B cell (primary cell): ENCODE measurements at regions not wholly inside any gene's neighbourhood (a gene's known extent, or its start where the extent isn't known, plus 50 kb on each side); places are given as distances from the start of the nearest gene placed in this dataset.

Source experiments
- ATAC-seq: fragments of 200-7000 bp; cut with Tn5 transposase; one replicate; pipeline ENCODE4 v1.10.0; 2021; ENCODE audit warnings: low read depth, mild to moderate bottlenecking, moderate number of reproducible peaks, moderate library complexity
- CTCF ChIA-PET: fragments of 350-600 bp; sonication (Branson Sonifier 250); formaldehyde crosslinking; loops from one replicate; lab custom pipeline; 2021; ENCODE audit warnings: antibody characterized with exemption, inconsistent platforms; lab: Charles Lee
- POLR2A ChIA-PET: fragments of 350-600 bp; sonication (Branson Sonifier 250); formaldehyde crosslinking; loops from one replicate; lab custom pipeline; 2021; ENCODE audit warnings: antibody characterized with exemption; lab: Charles Lee
- DNase-seq: peaks from one replicate; pipeline ENCODE4 v3.0.0; 2013
- H2AFZ ChIP-seq: 2 replicates; pipeline ENCODE4 v1.6.1; 2012; ENCODE audit warnings: mild to moderate bottlenecking, low read depth, low read length; ENCODE audit not compliant: insufficient read depth, poor library complexity, severe bottlenecking
- H3K27ac ChIP-seq, 2 donors: 1 replicate in 1 of 2; 2 replicates in 1 of 2; pipeline ENCODE4 v1.5.1; 2012 to 2013; ENCODE audit warnings: low read length in 2 of 2, mild to moderate bottlenecking in 2 of 2, moderate library complexity in 1 of 2
- H3K27me3 ChIP-seq, 4 experiments: fragments of 200-600 bp in 1 of 4; sonication (generic) in 1 of 4; replicated peaks in 1 of 4; 1 replicate in 2 of 4; 2 replicates in 2 of 4; pipeline versions ENCODE4 v1.6.1 to v1.7.0; 2013 to 2016; ENCODE audit warnings: low read length in 3 of 4, mild to moderate bottlenecking in 2 of 4, mixed read lengths in 1 of 4, moderate library complexity in 1 of 4; ENCODE audit not compliant: insufficient read depth in 4 of 4, control insufficient read depth in 3 of 4; ENCODE audit errors: control extremely low read depth in 1 of 4
- H3K36me3 ChIP-seq, 2 experiments: replicated peaks in 1 of 2; 1 replicate in 1 of 2; 2 replicates in 1 of 2; pipeline versions ENCODE4 v1.6.1 to v1.7.1; 2013; ENCODE audit warnings: low read length in 1 of 2; ENCODE audit not compliant: insufficient read depth in 2 of 2, control insufficient read depth in 1 of 2; ENCODE audit errors: control extremely low read depth in 1 of 2, extremely low read depth in 1 of 2
- H3K4me1 ChIP-seq, 2 donors: fragments of 200-600 bp in 1 of 2; sonication (generic) in 1 of 2; 1 replicate in 1 of 2; 2 replicates in 1 of 2; pipeline versions ENCODE4 v1.5.1 to v1.6.1; 2013 to 2017; ENCODE audit warnings: low read length in 2 of 2; ENCODE audit not compliant: control insufficient read depth in 2 of 2, insufficient read depth in 2 of 2
- H3K4me2 ChIP-seq: replicated peaks from 2 replicates; pipeline ENCODE3; 2012; ENCODE audit warnings: mild to moderate bottlenecking, low read depth, low read length; ENCODE audit not compliant: poor library complexity, severe bottlenecking
- H3K4me3 ChIP-seq, 5 experiments: fragments of 200-600 bp in 1 of 5; sonication (generic) in 1 of 5; 1 replicate in 3 of 5; 2 replicates in 2 of 5; pipeline versions ENCODE4 v1.5.1 to v1.7.0; 2011 to 2016; ENCODE audit warnings: low read length in 4 of 5, mild to moderate bottlenecking in 4 of 5, low read depth in 2 of 5, control low read depth in 1 of 5, moderate library complexity in 1 of 5; ENCODE audit not compliant: insufficient read depth in 1 of 5; ENCODE audit errors: control extremely low read depth in 1 of 5, extremely low read depth in 1 of 5
- H3K79me2 ChIP-seq: fragments of 200-600 bp; sonication (generic); one replicate; pipeline ENCODE4 v1.6.0; 2016; ENCODE audit warnings: low read length; ENCODE audit not compliant: control insufficient read depth, insufficient read depth
- H3K9ac ChIP-seq: fragments of 200-600 bp; sonication (generic); 2 replicates; pipeline ENCODE4 v1.6.1; 2017; ENCODE audit warnings: mild to moderate bottlenecking, low read length, moderate library complexity
- H3K9me3 ChIP-seq, 3 donors: one replicate each; pipeline versions ENCODE4 v1.6.1 to v1.7.1; 2013; ENCODE audit warnings: low read length in 2 of 3; ENCODE audit not compliant: control insufficient read depth in 2 of 3, insufficient read depth in 1 of 3; ENCODE audit errors: control extremely low read depth in 1 of 3
- H4K20me1 ChIP-seq: 2 replicates; pipeline ENCODE4 v1.6.0; 2012; ENCODE audit warnings: mild to moderate bottlenecking, low read length; ENCODE audit not compliant: insufficient read depth, control insufficient read depth, poor library complexity, severe bottlenecking
- H3K27ac Mint-ChIP-seq: one replicate; pipeline ENCODE4 v1.8.0; 2021; ENCODE audit warnings: mixed read lengths
- H3K27me3 Mint-ChIP-seq: one replicate; pipeline ENCODE4 v1.8.0; 2021; ENCODE audit warnings: mixed read lengths
- H3K4me1 Mint-ChIP-seq: one replicate; pipeline ENCODE4 v1.8.0; 2021; ENCODE audit warnings: mixed read lengths
- H3K4me3 Mint-ChIP-seq: one replicate; pipeline ENCODE4 v1.8.0; 2021; ENCODE audit warnings: mixed read lengths
- H3K9me3 Mint-ChIP-seq: one replicate; pipeline ENCODE4 v1.8.0; 2022; ENCODE audit warnings: mixed read lengths; ENCODE audit not compliant: insufficient read depth
- EZH2 ChIP-seq: IDR thresholded peaks from 2 replicates; pipeline ENCODE4 v1.6.1; 2012; ENCODE audit warnings: borderline replicate concordance, low read depth, mild to moderate bottlenecking, moderate library complexity, low read length; ENCODE audit not compliant: insufficient read depth, poor library complexity, severe bottlenecking
- WGBS: methylation state at CpG from one replicate; pipeline ENCODE4 v1.1.5; 2013; ENCODE audit warnings: missing lambda C conversion rate; ENCODE audit not compliant: insufficient coverage; 5-methylcytosine and 5-hydroxymethylcytosine counted together
- intact Hi-C: fragments of 100-400 bp; cut with micrococcal nuclease; formaldehyde crosslinking; loops from one replicate; pipeline ENCODE4 v1.10.0; 2022
- TF ChIP-seq, protein P1 (sequence below): fragments of 200-600 bp; IDR thresholded peaks from one replicate; pipeline ENCODE4 v1.8.0; 2022; ENCODE audit warnings: antibody characterized with exemption, mild to moderate bottlenecking

DNA sequence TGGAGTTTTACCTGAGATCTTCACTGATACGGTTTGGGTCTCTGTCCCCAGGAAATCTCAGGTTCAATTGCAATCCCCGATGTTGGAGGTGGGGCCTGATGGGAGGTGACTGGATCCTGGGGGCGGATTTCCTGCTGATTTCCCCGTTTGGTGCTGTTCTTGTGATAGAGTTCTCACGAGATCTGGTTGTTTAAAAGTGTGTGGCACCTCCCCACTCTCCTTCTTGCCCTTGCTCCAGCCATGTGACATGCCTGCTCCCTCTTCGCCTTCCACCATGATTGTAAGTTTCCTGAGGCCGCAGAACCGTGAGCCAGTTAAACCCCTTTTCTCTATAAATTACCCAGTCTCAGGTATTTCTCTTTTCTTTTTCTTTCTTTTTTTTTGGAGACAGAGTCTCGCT lies 126.4 kb upstream of the SLC45A1 start:
- 93% methylated on average over 5 of the region's 9 CpGs for WGBS
- Mint-ChIP-seq H3K9me3 (no peaks in the 10 kb centered on the region), H3K27ac (no peak overlapping the region), H3K4me3 (no peak overlapping the region), H3K4me1 (no peaks in the 10 kb centered on the region), H3K27me3 (peaks cover 19% of the 10 kb centered on the region)
- CTCF ChIA-PET = no interaction called here
- Histone ChIP-seq H2AFZ (no peak overlapping the region), H3K4me1 (no peaks in the 10 kb centered on the region), H3K9me3 (no peaks in the 10 kb centered on the region), H3K36me3 (no peaks in the 10 kb centered on the region), H3K9ac (no peak overlapping the region), H3K4me2 (no peak overlapping the region), H3K79me2 (no peaks in the 10 kb centered on the region), H3K27ac (no peak overlapping the region), H3K27me3 (peaks cover 0 to 1% (median 0%) of the 10 kb centered on the region in 4 experiments), H4K20me1 (no peaks in the 10 kb centered on the region), H3K4me3 (no peak overlapping the region)
- TF ChIP-seq EZH2 = no peak
- TF ChIP-seq, protein P1, sequence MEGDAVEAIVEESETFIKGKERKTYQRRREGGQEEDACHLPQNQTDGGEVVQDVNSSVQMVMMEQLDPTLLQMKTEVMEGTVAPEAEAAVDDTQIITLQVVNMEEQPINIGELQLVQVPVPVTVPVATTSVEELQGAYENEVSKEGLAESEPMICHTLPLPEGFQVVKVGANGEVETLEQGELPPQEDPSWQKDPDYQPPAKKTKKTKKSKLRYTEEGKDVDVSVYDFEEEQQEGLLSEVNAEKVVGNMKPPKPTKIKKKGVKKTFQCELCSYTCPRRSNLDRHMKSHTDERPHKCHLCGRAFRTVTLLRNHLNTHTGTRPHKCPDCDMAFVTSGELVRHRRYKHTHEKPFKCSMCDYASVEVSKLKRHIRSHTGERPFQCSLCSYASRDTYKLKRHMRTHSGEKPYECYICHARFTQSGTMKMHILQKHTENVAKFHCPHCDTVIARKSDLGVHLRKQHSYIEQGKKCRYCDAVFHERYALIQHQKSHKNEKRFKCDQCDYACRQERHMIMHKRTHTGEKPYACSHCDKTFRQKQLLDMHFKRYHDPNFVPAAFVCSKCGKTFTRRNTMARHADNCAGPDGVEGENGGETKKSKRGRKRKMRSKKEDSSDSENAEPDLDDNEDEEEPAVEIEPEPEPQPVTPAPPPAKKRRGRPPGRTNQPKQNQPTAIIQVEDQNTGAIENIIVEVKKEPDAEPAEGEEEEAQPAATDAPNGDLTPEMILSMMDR = no peak
- intact Hi-C loops = no loop called here
- no peak for DNase-seq
- POLR2A ChIA-PET = no interaction called here
- no peak for ATAC-seq

DNA sequence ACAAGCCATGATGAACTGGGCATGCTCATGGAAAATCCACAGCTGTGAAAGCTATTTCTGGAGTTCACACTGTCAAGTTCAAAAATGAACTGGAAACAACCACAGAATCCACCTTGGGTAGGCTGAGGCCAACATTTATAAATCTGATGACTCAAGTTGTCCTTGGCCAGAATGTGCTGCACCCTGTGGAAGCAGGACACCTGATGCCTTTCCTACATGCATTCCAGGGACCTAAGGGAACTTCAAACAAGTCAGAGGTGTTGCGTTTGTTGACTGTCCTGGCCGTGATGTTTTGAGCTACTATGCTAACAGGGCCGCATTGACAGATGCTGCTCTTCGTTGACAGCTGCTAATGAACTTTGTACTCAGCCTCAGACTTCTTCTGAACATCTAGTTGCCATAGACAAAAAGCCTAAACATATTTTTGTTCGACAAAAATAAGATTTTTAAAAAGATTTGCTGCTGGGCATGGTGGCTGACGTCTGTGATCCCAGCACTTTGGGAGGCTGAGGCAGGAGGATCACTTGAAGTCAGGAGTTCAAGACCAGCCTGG lies 127.9 kb upstream of the SLC45A1 start:
- ATAC-seq (no peak), DNase-seq (no peak)
- no peak for TF ChIP-seq EZH2
- TF ChIP-seq, protein P1 = no peak
- no peaks in the 10 kb centered on the region for H3K9me3 ChIP-seq
- no peaks in the 10 kb centered on the region for H3K4me1 ChIP-seq
- no peak overlapping the region for H3K9ac ChIP-seq
- peaks cover 18% of the 10 kb centered on the region for H3K27me3 Mint-ChIP-seq
- CTCF ChIA-PET = no interaction called here
- no peaks in the 10 kb centered on the region for H3K9me3 Mint-ChIP-seq
- POLR2A ChIA-PET = no interaction called here
- WGBS = 96% methylated on average over 4 of the region's 6 CpGs
- intact Hi-C loops = no loop called here
- no peaks in the 10 kb centered on the region for H3K27me3 ChIP-seq
- H3K27ac ChIP-seq = no peak overlapping the region
- no peak overlapping the region for H2AFZ ChIP-seq
- no peaks in the 10 kb centered on the region for H4K20me1 ChIP-seq
- no peak overlapping the region for H3K4me3 ChIP-seq
- H3K4me3 Mint-ChIP-seq = no peak overlapping the region
- no peak overlapping the region for H3K27ac Mint-ChIP-seq
- H3K36me3 ChIP-seq = no peaks in the 10 kb centered on the region
- H3K79me2 ChIP-seq = no peaks in the 10 kb centered on the region
- H3K4me2 ChIP-seq = no peak overlapping the region
- H3K4me1 Mint-ChIP-seq = no peaks in the 10 kb centered on the region
